ENCODE measurements at regions not wholly inside any gene's neighbourhood (a gene's known extent, or its start where the extent isn't known, plus 50 kb on each side); places are given as distances from the start of the nearest gene placed in this dataset.

DNA sequence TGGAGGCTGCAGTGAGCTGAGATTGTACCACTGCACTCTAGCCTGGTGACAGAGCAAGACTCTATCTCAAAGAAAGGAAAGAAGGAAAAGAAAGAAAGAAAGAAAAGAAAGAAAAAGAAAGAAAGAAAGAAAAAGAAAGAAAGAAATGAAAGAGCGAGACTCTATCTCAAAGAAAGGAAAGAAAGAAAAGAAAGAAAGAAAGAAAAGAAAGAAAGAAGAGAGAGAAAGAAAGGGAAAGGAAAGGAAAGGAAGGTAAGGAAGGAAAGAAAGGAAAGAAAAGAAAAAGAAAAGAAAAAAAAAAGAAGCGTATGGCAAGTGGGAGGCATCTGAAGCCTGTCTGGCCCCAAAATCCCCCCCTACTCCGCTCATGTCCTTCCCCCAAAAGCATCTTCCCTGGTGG, 182.3 kb upstream of the MSX2 start:
- FAIRE-seq = no peak
- H3K9me3 ChIP-seq (replicated peaks; ENCODE audit: control insufficient read depth, insufficient read depth, low read length) = no peaks in the 10 kb centered on the region
- H3K27me3 ChIP-seq (replicated peaks in 1 of 2; ENCODE audit: control insufficient read depth in 2 of 2, insufficient read depth in 2 of 2, low read length in 1 of 2) = peaks cover 0 to 2% of the 10 kb centered on the region in 2 experiments; a peak in 1 of 4 replicates
- ChIA-PET SMC1A (ENCODE audit: uncharacterized antibody, unreplicated experiment) (no interaction called here), RAD21 (ENCODE audit: unreplicated experiment) (no interaction called here), POLR2A (interaction anchor here (0.6 kb wide), 1 partner anchor 575 kb away, joined by 3 read pairs; no protein-coding TSS in a partner anchor), CTCF (no interaction called here)
- no peaks in the 10 kb centered on the region for H3K36me3 ChIP-seq (ENCODE audit: control insufficient read depth in 2 of 2, insufficient read depth in 2 of 2, low read length in 1 of 2)
- no peak for ATAC-seq
- intact Hi-C loops (cut with micrococcal nuclease; ENCODE audit: unreplicated experiment) = no loop called here
- H3K4me1 ChIP-seq (ENCODE audit: control insufficient read depth, insufficient read depth, low read length) = no peaks in the 10 kb centered on the region; the same call in 1 of the 2 replicates
- no peaks in the 10 kb centered on the region for H3K79me2 ChIP-seq (ENCODE audit: control insufficient read depth, insufficient read depth, low read length)
- H2AFZ ChIP-seq (ENCODE audit: control insufficient read depth, low read depth, low read length) = no peak overlapping the region
- no peaks in the 10 kb centered on the region for H4K20me1 ChIP-seq (ENCODE audit: control insufficient read depth, insufficient read depth)
- no peak overlapping the region for H3K4me3 ChIP-seq
- 35% methylated on average over 3 of the region's 3 CpGs for WGBS (ENCODE audit: insufficient coverage, insufficient replicate concordance, low lambda C conversion rate, missing lambda C conversion rate)
- TF ChIP-seq TBL1XR1 (IDR thresholded peaks at IDR 0.05; ENCODE audit: low read depth, low read length) (no peak), POLR2AphosphoS5 (IDR thresholded peaks at IDR 0.05; ENCODE audit: low read length) (no peak), BCLAF1 (IDR thresholded peaks at IDR 0.05) (no peak), E2F4 (IDR thresholded peaks at IDR 0.05; ENCODE audit: low read depth, low read length) (no peak), CBFB (IDR thresholded peaks at IDR 0.05; ENCODE audit: low read depth) (no peak), GABPA (IDR thresholded peaks at IDR 0.05; ENCODE audit: low read depth) (no peak), PML (IDR thresholded peaks at IDR 0.05; ENCODE audit: low read length) (no peak), IKZF1 (conservative IDR thresholded peaks at IDR 0.05) (no peak), CBX5 (IDR thresholded peaks at IDR 0.05; ENCODE audit: low read depth) (no peak), RAD51 (IDR thresholded peaks at IDR 0.05) (no peak)
- TF ChIP-seq, protein P1, sequence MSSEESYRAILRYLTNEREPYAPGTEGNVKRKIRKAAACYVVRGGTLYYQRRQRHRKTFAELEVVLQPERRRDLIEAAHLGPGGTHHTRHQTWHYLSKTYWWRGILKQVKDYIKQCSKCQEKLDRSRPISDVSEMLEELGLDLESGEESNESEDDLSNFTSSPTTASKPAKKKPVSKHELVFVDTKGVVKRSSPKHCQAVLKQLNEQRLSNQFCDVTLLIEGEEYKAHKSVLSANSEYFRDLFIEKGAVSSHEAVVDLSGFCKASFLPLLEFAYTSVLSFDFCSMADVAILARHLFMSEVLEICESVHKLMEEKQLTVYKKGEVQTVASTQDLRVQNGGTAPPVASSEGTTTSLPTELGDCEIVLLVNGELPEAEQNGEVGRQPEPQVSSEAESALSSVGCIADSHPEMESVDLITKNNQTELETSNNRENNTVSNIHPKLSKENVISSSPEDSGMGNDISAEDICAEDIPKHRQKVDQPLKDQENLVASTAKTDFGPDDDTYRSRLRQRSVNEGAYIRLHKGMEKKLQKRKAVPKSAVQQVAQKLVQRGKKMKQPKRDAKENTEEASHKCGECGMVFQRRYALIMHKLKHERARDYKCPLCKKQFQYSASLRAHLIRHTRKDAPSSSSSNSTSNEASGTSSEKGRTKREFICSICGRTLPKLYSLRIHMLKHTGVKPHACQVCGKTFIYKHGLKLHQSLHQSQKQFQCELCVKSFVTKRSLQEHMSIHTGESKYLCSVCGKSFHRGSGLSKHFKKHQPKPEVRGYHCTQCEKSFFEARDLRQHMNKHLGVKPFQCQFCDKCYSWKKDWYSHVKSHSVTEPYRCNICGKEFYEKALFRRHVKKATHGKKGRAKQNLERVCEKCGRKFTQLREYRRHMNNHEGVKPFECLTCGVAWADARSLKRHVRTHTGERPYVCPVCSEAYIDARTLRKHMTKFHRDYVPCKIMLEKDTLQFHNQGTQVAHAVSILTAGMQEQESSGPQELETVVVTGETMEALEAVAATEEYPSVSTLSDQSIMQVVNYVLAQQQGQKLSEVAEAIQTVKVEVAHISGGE (CRISPR knock-in tag; IDR thresholded peaks at IDR 0.05) = no peak
- H3K4me2 ChIP-seq (ENCODE audit: control insufficient read depth, insufficient read depth) = no peak overlapping the region
- H3K9ac ChIP-seq (ENCODE audit: control insufficient read depth, insufficient read depth, low read length) = no peak overlapping the region
- BruUV-seq (replicated peaks) = no TSS peak
- DNase-seq (ENCODE audit: low read depth, low spot score) = no peak
- H3K27ac ChIP-seq (ENCODE audit: control insufficient read depth, insufficient read depth) = no peak overlapping the region
- in situ Hi-C loops (cut with MboI) = no loop called here

Data from GM12878 (cell line).